PC-9 (cell line): ENCODE measurements at regions not wholly inside any gene's neighbourhood (a gene's known extent, or its start where the extent isn't known, plus 50 kb on each side); places are given as distances from the start of the nearest gene placed in this dataset.

Experiments
- BruUV-seq: library from RNA; stranded (reverse); fragments of 400-500 nt; replicated peaks from 2 replicates; lab custom pipeline; 2021; lab: Mats Ljungman, UMichigan
- CTCF ChIA-PET: fragments of 300-600 bp; sonication (Branson Sonifier 250); formaldehyde crosslinking; loops from one replicate; lab custom pipeline; 2022; ENCODE audit warnings: antibody characterized with exemption; lab: Charles Lee
- POLR2A ChIA-PET: fragments of 300-600 bp; sonication (Branson Sonifier 250); formaldehyde crosslinking; loops from one replicate; lab custom pipeline; 2022; ENCODE audit warnings: antibody characterized with exemption; ENCODE audit not compliant: unreplicated experiment; lab: Charles Lee
- DNase-seq, 2 experiments: peaks; one replicate each; pipeline versions ENCODE4 v3.0.0 to v3.0.0-alpha.2; 2015 to 2022; ENCODE audit warnings: mixed read lengths in 1 of 2
- H2AFZ ChIP-seq: fragments of 200-600 bp; sonication (generic); 2 replicates; pipeline ENCODE4 v1.8.1; 2017; ENCODE audit warnings: antibody characterized with exemption
- H3F3A ChIP-seq: fragments of 200-600 bp; sonication (generic); 2 replicates; pipeline ENCODE4 v1.8.1; 2017; ENCODE audit warnings: antibody characterized with exemption, mild to moderate bottlenecking, low read depth; ENCODE audit not compliant: insufficient read depth
- H3K27ac ChIP-seq: fragments of 200-600 bp; sonication (generic); 2 replicates; pipeline ENCODE4 v1.6.1; 2016; ENCODE audit warnings: mixed run types
- H3K27me3 ChIP-seq: fragments of 200-600 bp; sonication (generic); 2 replicates; pipeline ENCODE4 v1.6.1; 2016; ENCODE audit warnings: low read depth, mixed run types; ENCODE audit not compliant: insufficient read depth
- H3K36me3 ChIP-seq: fragments of 200-600 bp; sonication (generic); 2 replicates; pipeline ENCODE4 v1.6.1; 2016; ENCODE audit warnings: low read depth, mixed run types
- H3K4me1 ChIP-seq: fragments of 200-600 bp; sonication (generic); replicated peaks from 2 replicates; pipeline ENCODE4 v1.6.1; 2016; ENCODE audit warnings: mixed run types; ENCODE audit not compliant: insufficient read depth
- H3K4me2 ChIP-seq: fragments of 200-600 bp; sonication (generic); 2 replicates; pipeline ENCODE4 v1.6.1; 2017; ENCODE audit warnings: mixed run types
- H3K4me3 ChIP-seq: fragments of 200-600 bp; sonication (generic); 2 replicates; pipeline ENCODE4 v1.6.1; 2016; ENCODE audit warnings: mixed run types
- H3K79me2 ChIP-seq: fragments of 200-600 bp; sonication (generic); 2 replicates; pipeline ENCODE4 v1.6.1; 2017; ENCODE audit warnings: low read depth, mixed run types
- H3K9me2 ChIP-seq: fragments of 200-600 bp; sonication (generic); 2 replicates; pipeline ENCODE4 v1.8.1; 2017; ENCODE audit warnings: mild to moderate bottlenecking; ENCODE audit not compliant: insufficient read depth
- H3K9me3 ChIP-seq: fragments of 200-600 bp; sonication (generic); 2 replicates; pipeline ENCODE4 v1.8.1; 2016; ENCODE audit warnings: low read depth; ENCODE audit not compliant: insufficient read depth
- H4K20me1 ChIP-seq: fragments of 200-600 bp; sonication (generic); 2 replicates; pipeline ENCODE4 v1.8.1; 2017; ENCODE audit not compliant: insufficient read depth
- EZH2 ChIP-seq: fragments of 200-600 bp; sonication (generic); IDR thresholded peaks from 2 replicates; pipeline ENCODE4 v1.8.0; 2017; ENCODE audit warnings: antibody characterized with exemption, low read depth
- intact Hi-C: fragments of 100-400 bp; cut with micrococcal nuclease; formaldehyde crosslinking; loops from one replicate; pipeline ENCODE4 v1.10.0; 2022; ENCODE audit not compliant: unreplicated experiment
- TF ChIP-seq, protein P1 (sequence below): fragments of 200-600 bp; sonication (generic); conservative IDR thresholded peaks from 2 replicates; pipeline ENCODE4 v1.6.1; 2017; ENCODE audit warnings: mixed run types, antibody characterized with exemption, mild to moderate bottlenecking, moderate library complexity

DNA sequence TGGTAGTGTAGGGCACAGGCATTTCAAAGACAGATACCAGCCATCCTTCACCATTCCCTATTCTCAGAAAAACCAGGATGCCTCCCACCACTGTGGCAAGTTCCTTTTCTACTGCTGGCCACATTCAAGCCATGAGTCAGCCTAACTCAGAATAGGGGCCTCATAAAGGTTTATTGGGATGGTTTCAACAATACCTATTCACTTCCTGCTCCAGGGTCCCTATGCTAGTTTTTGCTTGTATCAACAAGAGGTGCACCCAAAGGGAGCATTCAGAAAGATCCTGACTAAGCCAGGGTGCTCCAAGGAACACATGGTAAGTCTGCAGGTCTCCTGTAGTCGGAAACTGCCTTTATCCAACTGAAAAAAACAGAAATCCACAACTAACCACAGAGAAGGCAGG is 76.9 kb upstream of the EGR2 start:
- no peak overlapping the region for H3K4me2 ChIP-seq
- no TSS peak for BruUV-seq
- no peaks in the 10 kb centered on the region for H3K9me2 ChIP-seq
- no peak for DNase-seq
- H3K4me3 ChIP-seq: no peak overlapping the region
- H3F3A ChIP-seq: no peaks in the 10 kb centered on the region
- no peaks in the 10 kb centered on the region for H4K20me1 ChIP-seq
- no peaks in the 10 kb centered on the region for H3K79me2 ChIP-seq
- no peaks in the 10 kb centered on the region for H3K4me1 ChIP-seq
- CTCF ChIA-PET: no interaction called here
- H3K27ac ChIP-seq: no peak overlapping the region
- intact Hi-C loops: no loop called here
- no peak for TF ChIP-seq EZH2
- TF ChIP-seq, protein P1, sequence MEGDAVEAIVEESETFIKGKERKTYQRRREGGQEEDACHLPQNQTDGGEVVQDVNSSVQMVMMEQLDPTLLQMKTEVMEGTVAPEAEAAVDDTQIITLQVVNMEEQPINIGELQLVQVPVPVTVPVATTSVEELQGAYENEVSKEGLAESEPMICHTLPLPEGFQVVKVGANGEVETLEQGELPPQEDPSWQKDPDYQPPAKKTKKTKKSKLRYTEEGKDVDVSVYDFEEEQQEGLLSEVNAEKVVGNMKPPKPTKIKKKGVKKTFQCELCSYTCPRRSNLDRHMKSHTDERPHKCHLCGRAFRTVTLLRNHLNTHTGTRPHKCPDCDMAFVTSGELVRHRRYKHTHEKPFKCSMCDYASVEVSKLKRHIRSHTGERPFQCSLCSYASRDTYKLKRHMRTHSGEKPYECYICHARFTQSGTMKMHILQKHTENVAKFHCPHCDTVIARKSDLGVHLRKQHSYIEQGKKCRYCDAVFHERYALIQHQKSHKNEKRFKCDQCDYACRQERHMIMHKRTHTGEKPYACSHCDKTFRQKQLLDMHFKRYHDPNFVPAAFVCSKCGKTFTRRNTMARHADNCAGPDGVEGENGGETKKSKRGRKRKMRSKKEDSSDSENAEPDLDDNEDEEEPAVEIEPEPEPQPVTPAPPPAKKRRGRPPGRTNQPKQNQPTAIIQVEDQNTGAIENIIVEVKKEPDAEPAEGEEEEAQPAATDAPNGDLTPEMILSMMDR: no peak
- POLR2A ChIA-PET: no interaction called here
- no peaks in the 10 kb centered on the region for H3K27me3 ChIP-seq
- no peaks in the 10 kb centered on the region for H3K36me3 ChIP-seq
- H2AFZ ChIP-seq: no peak overlapping the region
- H3K9me3 ChIP-seq: peaks cover 9% of the 10 kb centered on the region; the same call in 1 of the 2 replicates

DNA sequence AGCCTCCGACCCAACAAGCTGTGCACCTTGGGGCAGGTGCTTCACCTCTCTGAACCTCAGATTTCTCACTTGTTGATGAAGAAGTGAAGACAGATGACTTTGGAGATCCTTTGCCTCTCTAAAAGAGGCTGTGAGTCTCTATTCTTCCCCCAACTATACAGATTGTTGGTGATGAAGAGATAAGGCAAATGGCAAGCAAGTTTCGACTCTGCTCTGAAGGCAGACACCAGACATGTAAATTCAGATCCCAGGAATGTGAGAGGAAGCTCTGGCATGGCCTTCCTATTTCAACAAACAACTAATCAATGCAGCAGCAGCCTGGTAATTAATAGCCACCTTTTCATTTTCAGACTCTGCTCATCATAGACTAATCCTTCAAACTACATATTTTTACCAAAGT is 74.2 kb upstream of the EGR2 start:
- Histone ChIP-seq H3K4me3 (no peak overlapping the region), H3K4me1 (peaks cover 17% of the 10 kb centered on the region), H3K9me2 (peaks cover 3% of the 10 kb centered on the region; the same call in 1 of the 2 replicates), H2AFZ (no peak overlapping the region), H3K27me3 (no peaks in the 10 kb centered on the region), H3K79me2 (no peaks in the 10 kb centered on the region), H3K4me2 (no peak overlapping the region), H4K20me1 (no peaks in the 10 kb centered on the region), H3K27ac (no peak overlapping the region), H3K36me3 (no peaks in the 10 kb centered on the region), H3F3A (peaks cover 11% of the 10 kb centered on the region; the same call in 1 of the 2 replicates), H3K9me3 (peaks cover 9% of the 10 kb centered on the region; the same call in 1 of the 2 replicates)
- intact Hi-C loops: no loop called here
- CTCF ChIA-PET: no interaction called here
- TF ChIP-seq EZH2: no peak
- TF ChIP-seq, protein P1: no peak
- POLR2A ChIA-PET: no interaction called here
- no TSS peak for BruUV-seq
- DNase-seq: no peak

DNA sequence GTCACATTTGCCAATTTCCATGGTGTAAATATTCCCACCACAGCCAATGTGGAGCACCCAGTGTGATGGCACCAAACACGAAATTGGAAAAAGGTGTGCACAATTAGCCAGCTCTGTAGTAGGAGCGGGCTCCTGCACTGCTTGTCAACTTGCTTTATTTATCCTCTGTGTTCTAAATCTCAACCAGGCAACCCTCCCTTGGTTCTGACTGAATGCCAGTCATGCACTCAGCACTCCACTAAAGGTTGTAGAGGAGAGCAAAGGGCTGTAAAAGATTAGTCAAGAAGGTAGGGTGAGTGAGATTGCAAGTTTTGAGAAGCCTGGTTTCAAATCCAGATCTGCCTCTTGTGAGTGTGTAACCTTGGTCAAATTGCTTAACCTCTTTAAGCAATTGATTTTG is 71.5 kb upstream of the EGR2 start:
- intact Hi-C loops: no loop called here
- H3K4me2 ChIP-seq: no peak overlapping the region
- no peak overlapping the region for H3K27ac ChIP-seq
- H3K27me3 ChIP-seq: no peaks in the 10 kb centered on the region
- peaks cover 19% of the 10 kb centered on the region for H3K4me1 ChIP-seq
- no peak for DNase-seq
- peaks cover 11% of the 10 kb centered on the region; the same call in 1 of the 2 replicates for H3F3A ChIP-seq
- ChIA-PET POLR2A (no interaction called here), CTCF (no interaction called here)
- no peak overlapping the region for H3K4me3 ChIP-seq
- TF ChIP-seq, protein P1: no peak
- H2AFZ ChIP-seq: no peak overlapping the region
- H3K9me2 ChIP-seq: peaks cover 3% of the 10 kb centered on the region; the same call in 1 of the 2 replicates
- BruUV-seq: no TSS peak
- H4K20me1 ChIP-seq: no peaks in the 10 kb centered on the region
- H3K36me3 ChIP-seq: no peaks in the 10 kb centered on the region
- no peaks in the 10 kb centered on the region for H3K79me2 ChIP-seq
- H3K9me3 ChIP-seq: peaks cover 9% of the 10 kb centered on the region; the same call in 1 of the 2 replicates
